Natural killer cell (primary cell): ENCODE measurements at regions not wholly inside any gene's neighbourhood (a gene's known extent, or its start where the extent isn't known, plus 50 kb on each side); places are given as distances from the start of the nearest gene placed in this dataset.

Experiments used
- ATAC-seq, 3 donors: fragments of 150-1000 bp in 2 of 3; fragments of 200-7000 bp in 1 of 3; cut with Tn5 transposase; 1 replicate in 1 of 3; 2 replicates in 2 of 3; pipeline ENCODE4 v1.10.0; 2021; ENCODE audit warnings: mild to moderate bottlenecking in 2 of 3, moderate library complexity in 2 of 3
- DNase-seq, 2 donors: peaks; one replicate each; pipeline versions ENCODE4 v3.0.0 to v3.0.0-alpha.2; 2013 to 2021; ENCODE audit warnings: mixed read lengths in 1 of 2
- H3K27ac ChIP-seq: one replicate; pipeline ENCODE4 v1.5.1; 2013; ENCODE audit warnings: mild to moderate bottlenecking, low read length
- H3K27me3 ChIP-seq: one replicate; pipeline ENCODE4 v1.6.1; 2013; ENCODE audit warnings: low read length; ENCODE audit not compliant: control insufficient read depth, insufficient read depth
- H3K36me3 ChIP-seq: one replicate; pipeline ENCODE4 v1.6.1; 2013; ENCODE audit warnings: low read length; ENCODE audit not compliant: control insufficient read depth, insufficient read depth
- H3K4me1 ChIP-seq: one replicate; pipeline ENCODE4 v1.6.1; 2013; ENCODE audit warnings: low read length; ENCODE audit not compliant: control insufficient read depth, insufficient read depth
- H3K4me3 ChIP-seq: one replicate; pipeline ENCODE4 v1.5.1; 2013; ENCODE audit warnings: low read length
- H3K9me3 ChIP-seq: one replicate; pipeline ENCODE4 v1.6.1; 2013; ENCODE audit warnings: low read length; ENCODE audit not compliant: control insufficient read depth, insufficient read depth
- H3K27ac Mint-ChIP-seq, 2 donors: one replicate each; pipeline ENCODE4 v1.8.0; 2022; ENCODE audit warnings: mild to moderate bottlenecking in 2 of 2, mixed read lengths in 2 of 2, moderate library complexity in 1 of 2
- H3K27me3 Mint-ChIP-seq, 2 donors: one replicate each; pipeline ENCODE4 v1.8.0; 2022; ENCODE audit warnings: low read depth in 2 of 2, mixed read lengths in 2 of 2
- H3K36me3 Mint-ChIP-seq: one replicate; pipeline ENCODE4 v1.8.0; 2022; ENCODE audit warnings: mixed read lengths
- H3K4me1 Mint-ChIP-seq, 2 donors: one replicate each; pipeline ENCODE4 v1.8.0; 2022; ENCODE audit warnings: mixed read lengths in 2 of 2
- H3K4me3 Mint-ChIP-seq: one replicate; pipeline ENCODE4 v1.8.0; 2022; ENCODE audit warnings: mild to moderate bottlenecking, moderate library complexity, mixed read lengths
- H3K9me3 Mint-ChIP-seq, 2 donors: one replicate each; pipeline ENCODE4 v1.8.0; 2022; ENCODE audit warnings: mixed read lengths in 2 of 2
- CTCF ChIP-seq: fragments of 200-600 bp; IDR thresholded peaks from one replicate; pipeline ENCODE4 v1.8.0; 2022; ENCODE audit warnings: antibody characterized with exemption
- WGBS: methylation state at CpG from one replicate; pipeline ENCODE4 v1.1.7; 2013; ENCODE audit warnings: missing lambda C conversion rate; ENCODE audit not compliant: insufficient coverage; 5-methylcytosine and 5-hydroxymethylcytosine counted together
- intact Hi-C: fragments of 100-400 bp; cut with micrococcal nuclease; formaldehyde crosslinking; loops from one replicate; pipeline ENCODE4 v1.14.2; 2022

DNA sequence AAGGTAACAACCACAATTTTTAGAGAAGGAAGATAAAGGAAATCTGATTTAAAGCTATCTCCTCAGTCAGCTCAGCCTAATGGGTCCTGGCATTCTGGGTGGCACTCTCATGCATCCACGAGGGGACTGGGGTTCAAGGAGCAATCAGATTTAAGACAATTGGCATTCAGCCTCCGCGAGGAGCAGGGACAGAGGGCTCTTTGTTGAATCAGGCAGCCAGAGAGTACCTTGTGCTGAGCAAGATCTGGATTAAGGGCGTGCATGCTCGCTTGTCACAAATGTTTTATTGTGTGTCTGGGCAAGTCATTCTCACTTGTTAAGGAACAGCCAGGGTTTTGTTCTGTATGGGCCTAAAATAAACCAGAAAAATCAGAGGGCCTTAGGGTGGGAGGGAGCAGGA, 475.3 kb upstream of the NRSN1 start:
- Mint-ChIP-seq H3K27ac (no peak overlapping the region), H3K4me3 (no peak overlapping the region), H3K36me3 (no peaks in the 10 kb centered on the region), H3K9me3 (peaks cover 5 to 7% of the 10 kb centered on the region in 2 donors), H3K27me3 (no peaks in the 10 kb centered on the region), H3K4me1 (no peaks in the 10 kb centered on the region)
- no peak overlapping the region for H3K4me3 ChIP-seq
- H3K9me3 ChIP-seq, result no peaks in the 10 kb centered on the region
- intact Hi-C loops, result no loop called here
- H3K36me3 ChIP-seq, result no peaks in the 10 kb centered on the region
- ATAC-seq (no peak), DNase-seq (no peak)
- no peaks in the 10 kb centered on the region for H3K27me3 ChIP-seq
- no peak overlapping the region for H3K27ac ChIP-seq
- WGBS, result 78% methylated on average over 5 of the region's 5 CpGs
- no peak for TF ChIP-seq CTCF
- H3K4me1 ChIP-seq, result no peaks in the 10 kb centered on the region

DNA sequence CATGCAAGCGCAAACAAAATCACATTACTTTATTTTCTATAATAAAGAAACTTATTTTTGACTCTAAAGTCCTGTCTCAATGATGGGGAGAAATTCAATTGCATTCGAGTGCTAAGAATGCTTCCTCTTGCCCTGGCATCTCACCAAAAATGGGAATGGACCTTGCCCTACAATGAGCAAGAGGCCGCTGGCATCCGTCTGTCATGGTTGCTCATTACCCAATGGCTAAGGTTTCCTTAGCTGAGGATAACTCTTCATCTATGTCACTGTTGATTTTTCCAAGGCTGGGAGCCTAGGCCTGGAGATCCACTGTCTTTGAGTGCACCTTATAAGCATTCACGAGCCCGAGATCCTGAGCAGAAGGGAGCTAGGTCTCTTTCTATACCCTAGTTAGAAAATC, 471.3 kb upstream of the NRSN1 start:
- no peak for TF ChIP-seq CTCF
- Mint-ChIP-seq H3K9me3 (peaks cover 9 to 12% of the 10 kb centered on the region in 2 donors), H3K27me3 (no peaks in the 10 kb centered on the region), H3K36me3 (no peaks in the 10 kb centered on the region), H3K4me1 (no peaks in the 10 kb centered on the region), H3K27ac (no peak overlapping the region), H3K4me3 (no peak overlapping the region)
- H3K36me3 ChIP-seq, result no peaks in the 10 kb centered on the region
- H3K27ac ChIP-seq, result no peak overlapping the region
- no peak for DNase-seq
- H3K9me3 ChIP-seq, result no peaks in the 10 kb centered on the region
- ATAC-seq, result no peak
- H3K4me1 ChIP-seq, result no peaks in the 10 kb centered on the region
- no peak overlapping the region for H3K4me3 ChIP-seq
- intact Hi-C loops, result no loop called here
- WGBS, result 67% methylated on average over 5 of the region's 6 CpGs
- no peaks in the 10 kb centered on the region for H3K27me3 ChIP-seq

GRCh38 chr6:23655525-23655924, 470.5 kb upstream of the NRSN1 start:
- peaks cover 8 to 13% of the 10 kb centered on the region in 2 donors for H3K9me3 Mint-ChIP-seq
- H3K27me3 Mint-ChIP-seq, result no peaks in the 10 kb centered on the region
- Histone ChIP-seq H3K9me3 (no peaks in the 10 kb centered on the region), H3K27me3 (no peaks in the 10 kb centered on the region), H3K4me3 (no peak overlapping the region), H3K4me1 (no peaks in the 10 kb centered on the region), H3K27ac (no peak overlapping the region), H3K36me3 (no peaks in the 10 kb centered on the region)
- intact Hi-C loops, result no loop called here
- no peak for TF ChIP-seq CTCF
- H3K36me3 Mint-ChIP-seq, result no peaks in the 10 kb centered on the region
- no peaks in the 10 kb centered on the region for H3K4me1 Mint-ChIP-seq
- H3K4me3 Mint-ChIP-seq, result no peak overlapping the region
- H3K27ac Mint-ChIP-seq, result no peak overlapping the region
- no peak for ATAC-seq
- DNase-seq, result no peak
- WGBS, result 78% methylated on average over 1 of the region's 3 CpGs
